ENCODE measurements at regions not wholly inside any gene's neighbourhood (a gene's known extent, or its start where the extent isn't known, plus 50 kb on each side); places are given as distances from the start of the nearest gene placed in this dataset.

DNA sequence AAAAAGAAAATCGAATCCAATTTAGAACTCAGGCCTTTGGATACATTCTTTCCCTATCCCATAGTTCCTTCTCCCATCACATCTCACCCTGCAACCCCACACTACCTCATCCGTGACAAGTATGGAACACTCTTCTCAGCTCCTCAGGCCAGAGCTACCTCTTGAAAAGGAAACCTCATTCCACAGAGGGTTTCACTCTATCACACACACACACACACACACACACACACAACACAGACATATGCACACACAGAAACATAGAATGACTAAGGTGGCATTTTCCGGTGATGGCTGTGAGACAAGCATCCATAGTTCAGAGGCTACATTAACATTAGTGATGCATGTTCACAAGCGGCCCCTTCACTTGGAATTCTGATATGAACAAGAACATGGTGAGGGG, 122.0 kb upstream of the HES1 start:
- Histone ChIP-seq H3K79me2 (no peaks in the 10 kb centered on the region), H3K9me3 (ENCODE audit: control insufficient read depth, low read length) (no peaks in the 10 kb centered on the region), H2AFZ (no peak overlapping the region), H3K4me1 (peaks cover 6% of the 10 kb centered on the region), H3K4me2 (ENCODE audit: low read length) (no peak overlapping the region), H3K27me3 (ENCODE audit: control insufficient read depth, insufficient read depth, low read length) (no peaks in the 10 kb centered on the region), H3K9ac (no peak overlapping the region), H3K27ac (no peak overlapping the region), H3K4me3 (ENCODE audit: low read depth, low read length) (no peak overlapping the region), H3K36me3 (ENCODE audit: control insufficient read depth, insufficient read depth, low read length) (no peaks in the 10 kb centered on the region)
- TF ChIP-seq CTCF (IDR thresholded peaks at IDR 0.05) = no peak

DNA sequence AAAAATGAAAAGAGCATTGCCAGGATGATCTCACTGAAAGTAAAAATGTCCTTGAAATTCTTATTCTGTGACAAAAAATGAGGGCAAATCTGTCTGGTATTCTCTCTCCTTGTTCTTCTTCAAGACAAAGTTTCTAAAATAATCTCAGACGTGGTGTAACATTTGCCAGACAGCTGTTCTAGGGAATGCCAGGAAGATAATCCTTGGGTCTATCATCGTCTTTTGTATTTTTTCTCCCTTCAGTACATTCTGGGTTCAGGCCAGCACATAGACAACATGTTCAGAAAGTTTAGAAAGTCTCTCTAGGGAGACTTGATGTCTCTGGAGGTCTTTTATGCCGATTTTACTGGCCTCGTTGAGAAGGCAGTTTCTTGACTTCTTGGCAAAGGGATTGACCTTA, 121.2 kb upstream of the HES1 start:
- Histone ChIP-seq H2AFZ (no peak overlapping the region), H3K9me3 (ENCODE audit: control insufficient read depth, low read length) (no peaks in the 10 kb centered on the region), H3K27me3 (ENCODE audit: control insufficient read depth, insufficient read depth, low read length) (no peaks in the 10 kb centered on the region), H3K79me2 (no peaks in the 10 kb centered on the region), H3K9ac (no peak overlapping the region), H3K4me3 (ENCODE audit: low read depth, low read length) (no peak overlapping the region), H3K36me3 (ENCODE audit: control insufficient read depth, insufficient read depth, low read length) (no peaks in the 10 kb centered on the region), H3K27ac (no peak overlapping the region), H3K4me1 (peaks cover 12% of the 10 kb centered on the region), H3K4me2 (ENCODE audit: low read length) (no peak overlapping the region)
- no peak for TF ChIP-seq CTCF (IDR thresholded peaks at IDR 0.05)

GRCh38 chr3:194019398-194020165, 116.4 kb upstream of the HES1 start:
- Histone ChIP-seq H2AFZ (peak overlapping the region; percentile 45), H3K4me2 (ENCODE audit: low read length) (peak overlapping the region; percentile 42), H3K36me3 (ENCODE audit: control insufficient read depth, insufficient read depth, low read length) (no peaks in the 10 kb centered on the region), H3K27me3 (ENCODE audit: control insufficient read depth, insufficient read depth, low read length) (no peaks in the 10 kb centered on the region), H3K9me3 (ENCODE audit: control insufficient read depth, low read length) (no peaks in the 10 kb centered on the region), H3K27ac (peak overlapping the region; percentile 75), H3K4me3 (ENCODE audit: low read depth, low read length) (no peak overlapping the region), H3K9ac (no peak overlapping the region), H3K79me2 (no peaks in the 10 kb centered on the region), H3K4me1 (peaks cover 17% of the 10 kb centered on the region)
- no peak for TF ChIP-seq CTCF (IDR thresholded peaks at IDR 0.05)

DNA sequence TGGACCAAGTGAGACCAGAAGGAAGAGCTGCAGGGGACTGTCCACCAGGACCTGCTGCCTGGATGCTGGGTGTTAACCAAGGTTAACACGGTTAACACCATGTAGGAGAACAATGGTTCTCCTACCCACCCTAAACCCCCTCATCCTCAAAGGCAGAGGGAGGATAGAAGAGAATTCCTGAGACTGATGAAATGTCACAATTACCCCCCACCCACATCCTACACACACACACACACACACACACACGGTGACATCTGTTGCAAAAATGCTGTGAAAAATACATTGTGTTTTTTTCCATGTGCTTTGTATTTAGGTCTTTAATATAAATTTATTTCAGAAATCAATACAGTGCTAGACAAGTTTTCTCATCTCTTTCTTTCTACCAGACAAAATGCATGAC, 113.9 kb upstream of the HES1 start:
- no peaks in the 10 kb centered on the region for H3K79me2 ChIP-seq
- no peak overlapping the region for H2AFZ ChIP-seq
- H3K9me3 ChIP-seq (ENCODE audit: control insufficient read depth, low read length) = no peaks in the 10 kb centered on the region
- no peak overlapping the region for H3K9ac ChIP-seq
- no peak overlapping the region for H3K4me2 ChIP-seq (ENCODE audit: low read length)
- no peak overlapping the region for H3K27ac ChIP-seq
- peaks cover 14% of the 10 kb centered on the region for H3K4me1 ChIP-seq
- H3K4me3 ChIP-seq (ENCODE audit: low read depth, low read length) = no peak overlapping the region
- H3K27me3 ChIP-seq (ENCODE audit: control insufficient read depth, insufficient read depth, low read length) = no peaks in the 10 kb centered on the region
- TF ChIP-seq CTCF (IDR thresholded peaks at IDR 0.05) = no peak
- H3K36me3 ChIP-seq (ENCODE audit: control insufficient read depth, insufficient read depth, low read length) = no peaks in the 10 kb centered on the region

GRCh38 chr3:194022816-194023215, 113.1 kb upstream of the HES1 start:
- Histone ChIP-seq H3K9ac (no peak overlapping the region), H3K79me2 (no peaks in the 10 kb centered on the region), H3K27ac (no peak overlapping the region), H3K9me3 (ENCODE audit: control insufficient read depth, low read length) (no peaks in the 10 kb centered on the region), H3K4me3 (ENCODE audit: low read depth, low read length) (no peak overlapping the region), H3K36me3 (ENCODE audit: control insufficient read depth, insufficient read depth, low read length) (no peaks in the 10 kb centered on the region), H3K4me1 (peaks cover 14% of the 10 kb centered on the region), H3K27me3 (ENCODE audit: control insufficient read depth, insufficient read depth, low read length) (no peaks in the 10 kb centered on the region), H3K4me2 (ENCODE audit: low read length) (no peak overlapping the region), H2AFZ (no peak overlapping the region)
- TF ChIP-seq CTCF (IDR thresholded peaks at IDR 0.05) = no peak
